Transverse colon (tissue), 4 donors: ENCODE measurements at regions not wholly inside any gene's neighbourhood (a gene's known extent, or its start where the extent isn't known, plus 50 kb on each side); places are given as distances from the start of the nearest gene placed in this dataset.

Experiments used
- DNase-seq: peaks from one replicate; pipeline ENCODE4 v3.0.0-alpha.2; 2019
- H3K27ac ChIP-seq, 4 donors: fragments of 200-600 bp; sonication (generic); 2 replicates each; pipeline ENCODE4 v1.5.1; 2016 to 2018; ENCODE audit warnings: inconsistent platforms in 4 of 4
- H3K27me3 ChIP-seq: fragments of 200-600 bp; sonication (generic); 2 replicates; pipeline ENCODE4 v1.5.1; 2017; ENCODE audit warnings: inconsistent platforms
- H3K36me3 ChIP-seq, 4 donors: fragments of 200-600 bp; sonication (generic); 2 replicates each; pipeline ENCODE4 v1.5.1; 2017 to 2019; ENCODE audit warnings: inconsistent platforms in 4 of 4
- H3K4me1 ChIP-seq, 4 donors: fragments of 200-600 bp; sonication (generic); 2 replicates each; pipeline ENCODE4 v1.5.1; 2017 to 2020; ENCODE audit warnings: inconsistent platforms in 4 of 4
- H3K4me3 ChIP-seq, 4 donors: fragments of 200-600 bp; sonication (generic); 1 replicate in 1 of 4; 2 replicates in 3 of 4; pipeline versions ENCODE4 v1.5.1 to v1.6.1; 2017 to 2019; ENCODE audit warnings: inconsistent platforms in 4 of 4
- H3K9me3 ChIP-seq, 2 donors: fragments of 200-600 bp; sonication (generic); 2 replicates each; pipeline ENCODE4 v1.5.1; 2017 to 2019; ENCODE audit warnings: inconsistent platforms in 2 of 2
- CTCF ChIP-seq, 5 experiments: fragments of 200-600 bp in 3 of 5; fragments of 450-650 bp in 2 of 5; sonication (generic) in 3 of 5; IDR thresholded peaks; 1 replicate in 2 of 5; 2 replicates in 3 of 5; pipeline ENCODE4 v1.5.1; 2016 to 2017; ENCODE audit warnings: antibody characterized with exemption in 5 of 5, inconsistent platforms in 3 of 5, mild to moderate bottlenecking in 2 of 5, moderate library complexity in 1 of 5
- EP300 ChIP-seq: sonication (generic); formaldehyde crosslinking; IDR thresholded peaks from one replicate; pipeline ENCODE4 v1.6.1; 2017; ENCODE audit warnings: antibody characterized with exemption, low read depth
- POLR2A ChIP-seq: fragments of 450-650 bp; IDR thresholded peaks from one replicate; pipeline ENCODE4 v1.6.1; 2016; ENCODE audit warnings: antibody characterized with exemption, mild to moderate bottlenecking, moderate library complexity
- POLR2AphosphoS5 ChIP-seq, 3 donors: sonication (generic); formaldehyde crosslinking; IDR thresholded peaks; one replicate each; pipeline ENCODE4 v1.6.1; 2016; ENCODE audit warnings: antibody characterized with exemption in 3 of 3
- WGBS, 2 donors: methylation state at CpG; one replicate each; pipeline ENCODE4 v1.1.5; 2018; ENCODE audit warnings: low coverage in 1 of 2; 5-methylcytosine and 5-hydroxymethylcytosine counted together
- in situ Hi-C, 4 donors: fragments of 200-750 bp; cut with MboI; loops; one replicate each; pipeline versions ENCODE4 v1.15.0 to v1.15.1; 2017; ENCODE audit warnings: low sequenced_read_pairs in 3 of 4, low pct_ligation_motif_present in 1 of 4, low pct_unique_long_range_greater_than_20kb in 1 of 4
- intact Hi-C: fragments of 100-400 bp; cut with DNase I; formaldehyde crosslinking; loops from one replicate; pipeline ENCODE4 v1.15.1; 2023; ENCODE audit warnings: low total_unique reads

GRCh38 chr18:47628240-47628781 is 302.1 kb downstream of the SMAD2 start:
- intact Hi-C loops (no loop called here), in situ Hi-C loops (no loop called here)
- H3K4me1 ChIP-seq: no peaks in the 10 kb centered on the region
- DNase-seq: no peak
- no peak overlapping the region for H3K4me3 ChIP-seq
- H3K27me3 ChIP-seq: no peaks in the 10 kb centered on the region
- no peak overlapping the region for H3K27ac ChIP-seq
- no peaks in the 10 kb centered on the region for H3K9me3 ChIP-seq
- TF ChIP-seq CTCF (IDR thresholded peaks at IDR 0.05): no peak
- TF ChIP-seq EP300: no peak
- no peak for TF ChIP-seq POLR2AphosphoS5 (IDR thresholded peaks at IDR 0.05)
- no peak for TF ChIP-seq POLR2A
- H3K36me3 ChIP-seq: no peaks in the 10 kb centered on the region

- 64% methylated on average over 3 of the region's 3 CpGs; no CpG with 5 or more reads in 1 of the 2 donors for WGBS, 2 donors
- no peaks in the 10 kb centered on the region for H3K4me1 ChIP-seq
- TF ChIP-seq POLR2A (no peak), POLR2AphosphoS5 (IDR thresholded peaks at IDR 0.05) (no peak), CTCF (IDR thresholded peaks at IDR 0.05) (no peak), EP300 (no peak)
- no peaks in the 10 kb centered on the region for H3K9me3 ChIP-seq
- in situ Hi-C loops: no loop called here
- H3K27ac ChIP-seq: no peak overlapping the region
- intact Hi-C loops: no loop called here
- no peak for DNase-seq
- H3K27me3 ChIP-seq: no peaks in the 10 kb centered on the region
- H3K36me3 ChIP-seq: no peaks in the 10 kb centered on the region
- no peak overlapping the region for H3K4me3 ChIP-seq
Observed at GRCh38 chr18:47627030-47627429, 303.4 kb downstream of the SMAD2 start.

- H3K4me3 ChIP-seq: no peak overlapping the region
- H3K27ac ChIP-seq: no peak overlapping the region
- TF ChIP-seq POLR2A (no peak), CTCF (IDR thresholded peaks at IDR 0.05) (no peak), POLR2AphosphoS5 (IDR thresholded peaks at IDR 0.05) (no peak), EP300 (no peak)
- H3K4me1 ChIP-seq: no peaks in the 10 kb centered on the region
- in situ Hi-C loops: no loop called here
- H3K9me3 ChIP-seq: no peaks in the 10 kb centered on the region
- no peaks in the 10 kb centered on the region for H3K36me3 ChIP-seq
- WGBS, 2 donors: 92% methylated on average over 3 of the region's 3 CpGs; no CpG with 5 or more reads in 1 of the 2 donors
- intact Hi-C loops: no loop called here
- H3K27me3 ChIP-seq: no peaks in the 10 kb centered on the region
- no peak for DNase-seq
Observed at GRCh38 chr18:47619771-47620448, 310.5 kb downstream of the SMAD2 start.

GRCh38 chr18:47618758-47619157 is 311.7 kb downstream of the SMAD2 start:
- no peak overlapping the region for H3K4me3 ChIP-seq
- in situ Hi-C loops (no loop called here), intact Hi-C loops (no loop called here)
- WGBS, 2 donors: 91 to 92% methylated on average over 2 to 3 of the region's 3 CpGs
- DNase-seq: no peak
- TF ChIP-seq CTCF (IDR thresholded peaks at IDR 0.05) (no peak), EP300 (no peak), POLR2AphosphoS5 (IDR thresholded peaks at IDR 0.05) (no peak), POLR2A (no peak)
- H3K27ac ChIP-seq: no peak overlapping the region
- no peaks in the 10 kb centered on the region for H3K9me3 ChIP-seq
- no peaks in the 10 kb centered on the region for H3K4me1 ChIP-seq
- H3K27me3 ChIP-seq: no peaks in the 10 kb centered on the region
- H3K36me3 ChIP-seq: no peaks in the 10 kb centered on the region
